ENCODE measurements at regions not wholly inside any gene's neighbourhood (a gene's known extent, or its start where the extent isn't known, plus 50 kb on each side); places are given as distances from the start of the nearest gene placed in this dataset.

DNA sequence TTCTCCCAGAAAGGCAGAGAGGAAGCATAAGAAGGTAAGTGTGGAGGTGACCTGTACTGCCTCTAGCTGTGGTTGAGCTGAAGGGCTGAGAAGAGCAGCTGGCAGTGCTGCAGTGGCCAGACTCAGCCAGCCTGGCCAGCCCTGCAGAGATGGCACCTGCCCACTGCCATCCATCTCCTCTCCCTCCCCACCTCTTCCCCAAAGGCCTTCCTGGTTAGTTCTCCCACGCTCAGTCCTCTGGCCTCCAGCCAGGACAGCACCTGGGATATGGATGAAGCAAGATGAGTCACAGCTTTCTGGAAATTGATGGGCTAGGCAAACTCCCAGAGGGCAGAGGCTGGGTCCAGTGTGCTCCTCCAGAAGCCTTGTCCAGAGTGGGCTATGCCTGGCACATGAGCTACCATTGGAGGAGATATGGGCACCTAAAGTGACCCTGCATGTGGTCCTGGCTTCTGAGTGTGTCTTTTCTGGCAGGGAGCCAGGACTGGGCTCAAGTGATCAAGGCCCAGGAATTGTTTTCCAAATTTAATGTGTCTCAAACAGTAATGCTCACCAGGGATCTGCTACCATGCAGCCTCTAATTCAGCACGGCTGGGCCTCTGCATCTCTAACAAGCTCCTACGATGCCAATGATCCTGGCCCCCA lies 81.0 kb upstream of the CACUL1 start:
- no peak for DNase-seq (ENCODE audit: low read depth in 2 of 2)

DNA sequence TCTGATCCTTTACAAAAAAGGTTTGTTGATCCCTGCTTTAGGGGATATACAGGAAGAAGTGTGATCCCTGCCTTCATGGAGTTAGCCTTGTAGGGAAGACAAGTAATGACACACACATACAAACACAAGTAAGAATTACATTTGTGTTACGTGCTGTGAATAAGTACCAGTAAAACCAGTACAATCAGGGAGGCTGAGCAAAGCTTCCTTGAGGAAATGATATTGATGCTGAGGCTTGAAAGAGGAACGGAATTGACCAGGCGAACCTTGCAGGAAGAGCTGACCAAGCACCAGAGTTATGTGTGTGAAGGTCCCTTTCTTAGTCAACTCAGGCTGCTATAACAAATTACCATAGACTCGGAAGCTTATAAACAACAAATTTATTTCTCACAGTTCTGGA lies 83.6 kb upstream of the CACUL1 start:
- no peak for DNase-seq (ENCODE audit: low read depth in 2 of 2)

DNA sequence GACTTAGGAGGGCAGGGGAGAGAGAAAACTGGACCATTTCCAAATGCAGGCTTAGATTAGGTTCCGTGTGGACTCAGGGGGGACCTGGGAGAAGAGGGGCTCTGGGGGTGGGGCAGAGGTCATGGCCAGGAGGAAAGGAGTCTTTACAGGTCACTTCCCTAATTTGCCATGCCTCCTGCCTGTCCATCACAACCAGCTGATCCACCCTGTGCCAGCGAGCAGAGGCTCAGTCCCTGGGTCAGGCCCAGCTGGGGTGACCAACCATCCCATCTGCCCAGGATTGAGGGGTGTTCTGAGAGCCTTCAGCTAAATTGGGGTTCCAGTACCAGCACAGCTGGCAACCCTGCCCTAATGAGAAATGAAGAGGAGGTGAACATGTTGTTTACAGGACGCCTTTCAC lies 84.6 kb upstream of the CACUL1 start:
- no peak for DNase-seq (ENCODE audit: low read depth in 2 of 2)

DNA sequence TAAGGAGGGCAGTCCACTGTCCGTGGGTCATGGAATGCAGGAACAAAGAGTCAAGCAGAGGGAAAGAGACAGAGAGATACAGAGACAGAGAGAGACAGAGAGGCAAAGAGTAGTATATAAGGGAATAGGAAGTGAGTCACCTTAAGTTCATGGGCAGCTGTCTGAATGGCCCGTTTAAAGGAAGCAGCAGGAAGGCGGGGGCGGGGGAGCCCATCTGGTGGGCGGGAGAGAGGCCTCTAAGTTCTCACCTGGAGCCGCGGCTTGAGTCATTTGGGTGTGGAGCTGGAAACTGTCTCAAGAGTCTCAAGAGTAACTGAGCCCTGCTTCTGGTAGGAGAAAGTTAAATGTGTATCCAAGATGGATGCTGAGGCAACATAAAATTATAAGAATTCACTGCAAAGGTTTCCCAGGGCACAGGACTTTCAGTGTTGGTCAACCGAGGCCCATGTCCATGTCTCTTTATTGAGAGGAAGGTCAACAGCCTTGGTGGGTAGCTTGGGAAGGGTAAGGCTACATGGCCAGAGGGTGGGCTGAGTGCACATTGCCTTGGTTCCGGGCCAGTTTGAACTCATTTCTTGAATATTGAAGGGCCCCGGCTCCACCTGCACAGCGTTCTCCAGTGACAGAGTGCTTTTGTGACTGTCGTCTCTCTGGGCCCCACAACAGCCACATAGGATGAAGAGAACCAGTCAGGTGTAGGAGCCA lies 85.5 kb upstream of the CACUL1 start:
- peak in 1 of 2 donors; percentile 12 for DNase-seq (ENCODE audit: low read depth in 2 of 2)

DNA sequence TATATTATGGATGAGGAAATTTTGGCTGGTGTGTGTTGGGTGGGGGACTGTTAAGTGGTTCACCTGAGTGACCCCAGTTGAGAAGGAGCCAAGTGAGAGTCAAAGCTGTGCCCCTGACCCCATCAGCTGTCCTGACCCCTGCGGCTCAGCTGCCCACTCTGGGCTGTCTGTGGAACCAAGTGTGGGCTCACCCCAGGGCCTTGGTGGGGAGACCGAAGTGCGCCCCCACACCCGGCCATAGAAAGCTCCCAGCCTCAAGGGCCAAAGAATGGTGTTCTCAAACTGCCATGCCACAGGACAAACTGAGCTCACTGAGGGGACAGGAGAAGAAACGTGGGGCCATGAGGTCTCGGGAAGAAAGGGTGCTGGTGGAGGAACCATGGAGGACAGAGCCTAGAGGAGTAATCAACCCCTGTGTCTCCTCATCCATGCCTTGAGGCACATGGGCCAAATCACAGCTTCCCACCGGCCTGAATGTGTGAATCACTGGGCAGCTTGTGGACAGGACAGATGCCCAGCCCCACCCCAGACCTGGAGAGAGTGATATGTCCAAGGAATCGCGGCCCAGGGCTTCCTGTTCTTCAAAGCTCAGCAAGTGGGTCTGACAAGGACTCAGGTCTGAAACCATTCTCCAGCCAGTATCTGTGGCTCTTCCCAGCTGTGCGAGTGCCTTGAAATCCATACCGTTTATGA lies 86.2 kb upstream of the CACUL1 start:
- DNase-seq (ENCODE audit: low read depth in 2 of 2): no peak

DNA sequence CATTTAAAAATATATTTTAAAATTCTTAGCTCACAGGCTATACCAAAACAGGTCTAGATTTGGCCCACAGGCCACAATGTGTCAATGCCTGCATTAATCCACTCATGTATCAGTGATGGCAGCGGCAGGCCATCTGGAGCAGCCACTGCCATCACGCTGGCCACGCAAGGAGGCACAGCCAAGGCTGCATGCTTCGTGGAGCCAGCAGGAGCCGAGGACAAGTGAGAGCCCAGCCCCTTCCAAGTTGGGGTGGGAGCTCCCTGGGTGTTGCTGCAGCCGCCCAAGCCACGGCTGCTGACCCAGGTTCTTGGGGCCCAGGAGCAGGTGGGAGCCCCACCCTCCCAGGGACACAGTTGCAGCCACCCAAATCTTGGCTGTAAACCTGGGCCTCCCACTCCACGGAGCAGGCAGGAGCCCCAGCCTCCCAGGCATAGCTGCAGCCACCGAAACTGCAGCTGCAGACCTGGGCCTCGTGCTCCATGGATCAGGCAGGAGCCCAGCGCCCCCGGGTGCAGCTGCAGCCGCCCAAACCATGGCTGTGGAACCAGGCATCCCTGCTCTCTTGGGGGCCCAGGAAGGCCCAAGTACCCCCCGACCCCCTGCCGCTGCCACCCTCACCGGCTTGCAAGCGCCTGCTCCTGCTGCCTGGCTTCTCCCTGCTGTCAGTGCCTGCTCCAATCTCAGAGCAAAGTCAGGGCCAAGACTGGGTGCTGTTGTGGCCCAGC lies 87.3 kb upstream of the CACUL1 start:
- no peak for DNase-seq (ENCODE audit: low read depth in 2 of 2)

DNA sequence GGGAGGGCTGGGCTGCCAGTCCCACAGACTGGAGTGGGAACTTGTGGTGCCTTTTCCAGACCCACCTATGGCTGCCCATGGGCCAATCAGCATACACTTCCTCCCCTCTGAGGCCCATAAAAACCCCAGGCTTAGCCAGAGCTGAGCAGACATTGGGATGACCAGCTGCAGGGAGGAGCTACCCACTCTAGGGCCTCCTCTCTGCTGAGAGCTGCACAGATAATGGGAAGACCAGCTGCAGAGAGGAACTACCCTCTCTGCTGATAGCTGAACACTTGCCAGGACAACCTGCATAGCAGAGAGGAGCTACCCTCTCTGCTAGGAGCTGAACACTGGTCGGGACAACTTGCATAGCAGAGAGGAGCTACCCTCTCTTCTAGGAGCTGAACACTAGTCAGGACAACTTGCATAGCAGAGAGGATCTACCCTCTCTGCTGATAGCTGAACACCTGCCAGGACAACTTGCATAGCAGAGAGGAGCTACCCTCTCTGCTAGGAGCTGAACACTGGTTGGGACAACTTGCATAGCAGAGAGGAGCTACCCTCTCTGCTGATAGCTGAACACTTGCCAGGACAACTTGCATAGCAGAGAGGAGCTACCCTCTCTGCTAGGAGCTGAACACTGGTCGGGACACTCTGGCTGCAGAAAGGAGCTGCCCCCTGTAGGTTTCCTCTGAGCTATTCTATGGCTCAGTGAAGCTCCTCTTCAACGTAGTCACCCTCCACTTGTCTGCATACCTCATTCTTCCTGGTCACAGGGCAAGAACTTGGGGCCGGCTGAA lies 88.3 kb upstream of the CACUL1 start:
- no peak for DNase-seq (ENCODE audit: low read depth in 2 of 2)

DNA sequence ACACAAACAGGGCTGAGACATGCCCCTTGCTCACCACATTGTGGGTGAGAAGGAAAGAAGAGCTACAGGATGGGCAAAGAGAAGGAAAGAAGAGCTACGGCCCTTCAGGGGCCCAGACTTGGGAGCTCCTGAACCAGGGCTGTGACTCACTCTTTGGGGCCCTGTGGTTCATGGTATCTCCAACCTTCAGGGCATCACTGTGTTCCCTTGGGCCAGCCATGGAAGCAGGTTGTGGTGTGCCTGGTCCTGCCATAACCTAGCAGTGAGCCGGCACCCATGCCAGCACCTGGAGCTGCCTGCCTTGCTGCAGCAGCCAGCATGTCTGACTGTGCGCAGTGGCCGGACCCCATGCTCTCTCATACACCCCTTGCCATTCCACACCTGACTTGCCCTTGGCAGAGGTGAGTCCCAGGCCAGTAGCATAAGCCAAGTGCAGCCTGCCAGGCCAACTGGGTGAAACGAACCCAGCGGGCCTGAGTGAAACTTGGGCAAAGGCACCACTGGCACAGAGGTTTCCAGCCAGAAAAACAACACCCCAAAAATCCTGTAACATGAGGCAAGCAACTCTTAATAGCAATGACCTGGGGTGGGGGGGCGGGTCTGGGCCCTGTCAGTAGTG lies 89.0 kb upstream of the CACUL1 start:
- no peak for DNase-seq (ENCODE audit: low read depth in 2 of 2)

DNA sequence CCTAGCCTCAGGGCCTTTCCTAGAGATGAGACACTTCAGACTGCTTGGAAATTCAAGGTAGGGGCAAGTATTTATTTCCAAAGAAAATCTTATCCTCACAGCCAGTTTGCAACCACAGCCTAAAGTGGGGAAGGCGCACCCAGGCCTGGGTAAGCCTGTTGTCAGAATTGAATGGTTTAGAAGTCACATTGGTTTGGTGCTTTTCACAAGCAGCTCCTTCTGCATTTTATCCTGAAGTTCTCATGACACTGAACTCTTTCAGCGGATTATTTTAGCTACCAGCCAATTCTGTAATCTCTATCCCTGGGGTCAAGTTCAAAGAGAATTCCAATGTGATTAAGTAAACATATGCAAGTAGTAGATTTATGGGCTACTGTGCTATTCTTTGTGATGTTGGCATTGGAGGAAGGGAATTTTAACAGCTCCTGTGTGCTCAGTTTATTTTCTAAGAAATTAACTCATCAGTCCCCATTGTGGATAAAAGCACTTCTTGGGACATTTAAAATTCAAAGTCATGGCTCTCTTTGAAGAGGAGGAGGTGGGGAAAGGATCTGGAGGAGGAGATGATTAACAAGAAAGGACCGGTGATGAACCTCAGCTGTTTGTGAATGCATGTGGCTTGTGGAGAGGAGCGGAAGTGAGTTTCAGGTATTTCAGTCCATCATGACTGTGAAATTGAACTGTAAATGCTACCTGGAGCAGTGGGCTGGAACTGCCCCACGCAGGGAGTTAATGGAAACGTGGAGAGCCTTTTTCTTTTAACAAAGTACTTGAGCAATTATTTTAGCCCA lies 90.2 kb upstream of the CACUL1 start:
- DNase-seq (ENCODE audit: low read depth in 2 of 2): no peak

DNA sequence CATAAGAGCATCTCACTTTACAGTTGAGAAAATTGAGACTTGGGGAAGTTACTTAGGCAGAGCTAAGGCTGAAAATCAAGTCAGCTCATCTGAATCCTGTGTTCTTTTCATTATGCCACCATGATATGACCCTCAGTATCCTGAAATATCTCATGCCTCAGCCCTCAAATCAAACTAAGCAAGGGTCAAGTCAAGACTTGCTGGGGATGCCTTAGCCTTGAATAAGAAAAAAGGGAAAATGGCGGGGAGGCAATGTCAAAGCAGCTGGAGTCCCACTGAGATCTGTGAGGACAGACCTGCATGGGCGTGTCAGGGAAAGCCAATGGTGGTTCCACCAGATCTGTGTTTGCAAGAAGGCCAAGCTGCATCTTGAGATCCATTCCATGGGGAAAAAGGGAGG lies 91.0 kb upstream of the CACUL1 start:
- no peak for DNase-seq (ENCODE audit: low read depth in 2 of 2)

DNA sequence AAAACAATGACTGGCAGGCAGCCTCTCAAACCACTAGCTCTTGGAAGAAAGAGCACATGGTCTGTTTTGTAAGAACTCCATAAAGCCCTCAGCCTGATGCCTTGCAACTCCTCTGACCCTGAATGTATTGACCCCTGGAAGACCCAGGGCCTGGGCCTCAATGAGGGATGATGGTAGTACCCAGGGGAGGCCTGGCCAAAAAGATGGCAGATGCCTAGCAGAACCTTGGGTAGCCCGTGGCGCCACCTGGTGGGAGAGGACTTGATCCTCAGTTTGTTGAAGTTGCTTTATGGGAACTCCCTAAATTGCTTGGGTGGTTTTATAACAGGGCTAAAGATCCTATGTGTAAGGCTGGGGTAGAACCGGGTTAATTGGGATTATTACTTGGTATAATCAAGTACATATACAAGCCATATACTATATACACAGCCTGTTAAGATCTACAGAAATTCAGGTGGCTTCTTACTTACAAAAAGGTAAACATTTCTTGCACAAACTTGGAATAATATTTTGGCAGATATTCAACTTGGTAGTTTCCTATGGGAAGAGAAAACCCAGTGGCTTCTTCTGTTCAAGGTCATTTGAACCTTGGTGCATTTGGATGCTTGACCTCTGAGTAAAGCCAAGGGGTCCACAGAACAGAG lies 95.8 kb upstream of the CACUL1 start:
- peak; percentile 9 to 62 for DNase-seq (ENCODE audit: low read depth in 2 of 2)

DNA sequence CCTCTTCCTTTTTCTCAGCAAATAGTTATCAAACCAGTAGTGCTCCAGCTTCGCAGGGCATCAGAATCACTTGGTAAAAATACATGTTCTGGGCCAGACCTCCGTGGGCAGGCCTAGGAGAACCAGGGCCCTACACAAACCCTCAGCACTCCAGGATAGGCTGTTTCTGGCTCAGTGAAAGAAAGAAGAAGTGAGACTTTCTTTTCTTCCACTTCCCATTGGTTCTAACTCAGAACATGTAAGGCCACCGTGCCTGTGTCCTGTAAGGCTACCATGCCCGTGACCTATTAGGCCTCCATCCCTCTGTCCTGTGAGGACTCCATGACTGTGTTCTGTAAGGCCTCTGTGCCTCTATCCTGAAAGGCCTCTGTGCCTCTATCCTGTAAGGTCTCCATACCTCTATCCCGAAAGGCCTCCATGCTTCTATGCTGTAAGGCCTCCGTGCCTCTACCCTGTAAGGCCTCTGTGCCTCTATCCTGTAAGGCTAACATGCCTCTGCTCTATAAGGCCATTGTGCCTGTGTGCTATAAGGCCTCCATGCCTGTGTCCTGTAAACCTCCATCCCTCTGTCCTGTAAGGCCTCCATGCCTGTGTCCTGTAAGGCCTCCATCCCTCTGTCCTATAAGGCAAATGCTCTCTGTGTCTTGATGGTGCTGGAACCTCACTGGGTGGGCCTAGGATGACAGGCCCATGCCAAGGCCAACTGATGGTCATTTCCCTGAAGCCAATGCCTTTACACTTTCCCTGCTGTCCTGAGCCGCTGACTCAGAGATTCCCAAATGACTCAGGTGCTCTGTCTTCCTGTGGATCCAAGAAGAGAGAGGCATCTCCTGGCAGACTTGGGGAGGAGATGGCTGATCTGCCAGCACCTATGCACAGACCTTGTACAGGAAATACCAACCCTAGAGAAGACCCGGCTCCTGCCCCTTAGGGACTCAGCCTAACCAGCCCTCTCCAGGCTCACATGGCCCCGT lies 96.6 kb upstream of the CACUL1 start:
- no peak for DNase-seq (ENCODE audit: low read depth in 2 of 2)

DNA sequence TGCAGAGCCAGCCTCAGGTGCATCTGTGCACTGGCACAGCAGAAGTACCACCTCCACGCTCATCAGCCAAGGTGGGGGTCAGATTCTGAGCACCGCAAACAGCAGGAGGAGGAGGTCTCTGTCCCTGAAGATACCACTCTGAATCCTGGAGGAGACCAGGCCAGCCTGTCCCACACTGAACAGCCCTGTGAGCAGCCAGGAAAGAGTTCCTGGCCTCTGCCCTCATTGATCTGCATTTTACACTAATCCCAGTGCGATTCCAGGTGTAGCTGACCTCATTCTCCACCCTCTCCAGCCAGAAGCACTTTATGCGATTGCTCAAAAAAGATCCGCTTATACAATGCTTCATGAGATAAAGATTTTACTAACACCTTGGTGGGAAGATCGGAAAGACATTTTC lies 99.1 kb upstream of the CACUL1 start:
- no peak for DNase-seq (ENCODE audit: low read depth in 2 of 2)

DNA sequence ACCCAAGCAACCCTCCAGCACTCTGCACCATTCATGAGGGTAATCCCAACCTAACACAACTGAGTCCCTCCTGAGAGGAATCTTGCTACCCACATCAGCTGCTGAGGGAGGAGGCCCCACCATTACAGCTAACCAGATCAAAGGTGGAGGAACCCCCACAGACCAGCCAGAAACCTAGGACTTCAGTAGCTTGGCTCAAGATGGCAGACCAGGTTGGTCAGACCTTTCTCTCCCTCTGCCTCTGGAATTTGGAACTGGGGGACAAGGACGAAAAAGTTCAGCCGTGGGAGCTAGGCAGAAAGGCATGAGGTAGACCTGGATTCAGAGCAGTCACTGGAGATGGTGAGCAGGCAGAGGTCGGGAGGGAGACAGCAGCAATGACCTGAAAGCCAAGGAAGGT lies 101.3 kb upstream of the CACUL1 start:
- DNase-seq (ENCODE audit: low read depth in 2 of 2): no peak

DNA sequence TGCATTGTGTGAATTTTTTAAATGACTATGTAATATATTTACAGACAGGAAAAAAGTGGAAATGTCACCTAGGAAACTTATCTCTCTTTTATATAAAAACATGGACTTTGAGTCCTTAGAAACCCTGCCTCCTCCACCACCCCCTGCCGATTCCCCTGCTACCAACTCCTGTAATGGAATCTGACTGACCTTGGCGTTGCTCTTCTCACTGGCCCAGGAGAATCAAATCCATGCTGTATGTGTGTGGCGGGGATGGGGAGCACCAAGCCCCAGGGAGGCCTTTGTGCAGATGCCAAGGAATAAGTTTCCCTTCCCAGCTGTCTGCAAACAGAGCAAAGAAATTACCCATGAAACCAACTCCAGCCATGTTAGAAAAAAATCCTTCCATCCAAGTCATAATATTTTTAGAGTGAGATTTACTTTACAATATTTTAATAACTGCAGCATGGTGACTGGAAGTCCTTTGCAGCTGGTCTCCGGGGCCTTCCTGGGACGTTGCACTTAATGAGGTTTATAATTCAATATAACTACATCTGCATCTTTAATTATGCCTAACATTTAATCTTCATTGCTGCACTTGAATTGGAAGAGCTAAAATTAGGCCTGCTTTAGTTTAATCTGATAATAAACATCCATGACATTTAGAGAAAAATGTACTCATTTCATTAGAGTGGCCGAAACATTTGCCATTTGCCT lies 111.4 kb upstream of the CACUL1 start:
- DNase-seq (ENCODE audit: low read depth in 2 of 2): no peak

DNA sequence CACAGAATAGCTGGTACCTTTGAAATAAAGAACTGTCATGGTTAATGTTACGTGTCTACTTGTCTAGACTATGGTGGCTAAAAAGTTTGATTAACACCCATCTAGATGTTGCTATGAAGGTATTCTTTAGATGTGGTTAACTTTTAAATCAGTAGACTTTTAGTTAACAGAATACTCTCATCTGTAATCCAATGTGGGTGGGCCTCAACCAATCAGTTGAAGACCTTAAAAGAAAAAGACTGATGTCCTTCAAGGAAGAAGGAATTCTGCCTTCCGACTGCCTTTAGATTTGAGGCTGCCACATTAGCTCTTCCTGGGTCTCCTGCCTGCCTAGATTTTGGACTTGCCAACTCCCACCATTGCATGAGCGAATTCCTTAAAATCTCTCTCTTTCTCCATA lies 113.0 kb upstream of the CACUL1 start:
- DNase-seq (ENCODE audit: low read depth in 2 of 2): no peak

DNA sequence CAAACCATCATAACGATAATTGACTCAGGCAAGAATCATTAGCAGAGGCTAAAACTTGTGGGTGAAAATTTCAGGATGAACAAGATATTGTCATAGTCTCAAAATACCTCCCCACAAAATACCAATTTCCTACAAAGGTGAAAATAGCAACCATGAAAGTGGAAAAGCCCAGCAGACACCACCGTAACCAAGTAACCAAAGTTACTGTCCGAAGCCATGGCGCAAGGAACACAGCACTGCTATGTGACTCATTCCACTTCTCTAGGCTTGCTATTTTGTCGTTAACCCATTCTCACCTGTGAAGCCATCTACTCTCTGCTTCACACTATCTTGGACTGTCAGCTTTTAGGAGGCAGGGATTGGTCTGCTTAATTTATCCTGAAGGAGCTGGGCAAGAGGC lies 113.8 kb upstream of the CACUL1 start:
- DNase-seq (ENCODE audit: low read depth in 2 of 2): no peak

Data from dermis microvascular lymphatic vessel endothelial cell (primary cell).